GM12891 (cell line): ENCODE measurements at regions not wholly inside any gene's neighbourhood (a gene's known extent, or its start where the extent isn't known, plus 50 kb on each side); places are given as distances from the start of the nearest gene placed in this dataset.

ENCODE experiments used
- POLR2A ChIP-seq: IDR thresholded peaks from 2 replicates; pipeline ENCODE4 v1.6.1; 2011; ENCODE audit warnings: low read depth, low read length, control low read depth
- POLR2AphosphoS5 ChIP-seq: IDR thresholded peaks from 2 replicates; pipeline ENCODE4 v1.6.1; 2011; ENCODE audit warnings: low read depth, low read length, control low read depth
- TAF1 ChIP-seq: IDR thresholded peaks from 2 replicates; pipeline ENCODE4 v1.6.1; 2011; ENCODE audit warnings: low read depth, low read length, control low read depth

DNA sequence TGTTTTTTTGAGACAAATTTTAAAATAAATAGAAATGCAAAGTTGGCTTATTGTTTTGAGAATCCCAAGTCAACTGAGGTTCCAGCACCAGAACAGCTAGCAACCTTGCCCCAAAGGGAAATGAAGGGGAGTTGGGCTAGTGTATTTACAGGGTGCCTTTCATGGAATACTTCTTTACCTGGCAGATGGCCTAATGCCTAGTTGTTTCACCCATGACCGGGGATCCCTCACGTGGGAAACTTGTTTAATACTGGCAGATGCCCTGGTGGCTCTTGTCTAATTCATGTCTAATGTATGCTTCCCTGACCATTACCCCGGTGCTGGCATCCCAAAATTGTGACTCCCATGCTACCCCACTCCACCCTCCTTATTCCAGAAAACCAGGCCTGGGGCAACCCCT is 861.1 kb upstream of the ZWINT start:
- TF ChIP-seq POLR2A (no peak), POLR2AphosphoS5 (no peak), TAF1 (no peak)
